Esophagus squamous epithelium (tissue), 5 donors: ENCODE measurements at regions not wholly inside any gene's neighbourhood (a gene's known extent, or its start where the extent isn't known, plus 50 kb on each side); places are given as distances from the start of the nearest gene placed in this dataset.

Experiments used
- DNase-seq: peaks from one replicate; lab custom pipeline; 2025; lab: John Stamatoyannopoulos, UW
- H3K27ac ChIP-seq, 4 donors: fragments of 200-600 bp; sonication (generic); one replicate each; pipeline ENCODE4 v1.5.1; 2016 to 2019; ENCODE audit warnings: mild to moderate bottlenecking in 1 of 4
- H3K27me3 ChIP-seq, 4 donors: fragments of 200-600 bp; sonication (generic); 1 replicate in 3 of 4; 2 replicates in 1 of 4; pipeline versions ENCODE4 v1.5.1 to v1.6.0; 2017 to 2021; ENCODE audit warnings: antibody characterized with exemption in 1 of 4
- H3K36me3 ChIP-seq, 3 donors: fragments of 200-600 bp; sonication (generic); one replicate each; pipeline ENCODE4 v1.5.1; 2016 to 2019
- H3K4me1 ChIP-seq, 3 donors: fragments of 200-600 bp; sonication (generic); one replicate each; pipeline ENCODE4 v1.5.1; 2017 to 2019
- H3K4me3 ChIP-seq, 4 donors: fragments of 200-600 bp; sonication (generic); 1 replicate in 3 of 4; 2 replicates in 1 of 4; pipeline ENCODE4 v1.5.1; 2016 to 2019; ENCODE audit warnings: mild to moderate bottlenecking in 2 of 4, moderate library complexity in 1 of 4
- H3K9me3 ChIP-seq, 3 donors: fragments of 200-600 bp; sonication (generic); one replicate each; pipeline ENCODE4 v1.5.1; 2016 to 2019
- CTCF ChIP-seq, 6 experiments: fragments of 450-650 bp in 4 of 6; fragments of 200-600 bp in 2 of 6; sonication (generic) in 2 of 6; IDR thresholded peaks; one replicate each; pipeline ENCODE4 v1.5.1; 2016 to 2019; ENCODE audit warnings: antibody characterized with exemption in 6 of 6, mild to moderate bottlenecking in 4 of 6, moderate library complexity in 4 of 6
- POLR2A ChIP-seq, 4 donors: fragments of 450-650 bp; IDR thresholded peaks; one replicate each; pipeline ENCODE4 v1.6.1; 2017; ENCODE audit warnings: antibody characterized with exemption in 4 of 4, mild to moderate bottlenecking in 4 of 4, moderate library complexity in 3 of 4
- WGBS, 2 donors: methylation state at CpG; one replicate each; pipeline ENCODE4 v1.1.5; 2018; 5-methylcytosine and 5-hydroxymethylcytosine counted together
- intact Hi-C: fragments of 100-400 bp; cut with DNase I; formaldehyde crosslinking; loops from one replicate; pipeline ENCODE4 v1.15.0; 2022
- donor health status: DM: yes; HTN: yes; CAD: no.

GRCh38 chrX:147626605-147627004 lies 285.1 kb upstream of the FMR1 start:
- Histone ChIP-seq H3K9me3 (no peaks in the 10 kb centered on the region), H3K4me3 (no peak overlapping the region), H3K36me3 (no peaks in the 10 kb centered on the region), H3K4me1 (no peaks in the 10 kb centered on the region), H3K27me3 (no peaks in the 10 kb centered on the region), H3K27ac (no peak overlapping the region)
- TF ChIP-seq CTCF (IDR thresholded peaks at IDR 0.05) (no peak), POLR2A (IDR thresholded peaks at IDR 0.05) (no peak)
- no peak for DNase-seq
- intact Hi-C loops, result no loop called here
- 66 to 68% methylated on average over 5 of the region's 5 CpGs for WGBS, 2 donors

- Histone ChIP-seq H3K36me3 (no peaks in the 10 kb centered on the region), H3K9me3 (no peaks in the 10 kb centered on the region), H3K4me1 (no peaks in the 10 kb centered on the region), H3K4me3 (no peak overlapping the region), H3K27me3 (no peaks in the 10 kb centered on the region), H3K27ac (no peak overlapping the region)
- intact Hi-C loops, result no loop called here
- no peak for DNase-seq
- 67 to 75% methylated on average over 1 of the region's 1 CpG for WGBS, 2 donors
- TF ChIP-seq CTCF (IDR thresholded peaks at IDR 0.05) (no peak), POLR2A (IDR thresholded peaks at IDR 0.05) (no peak)
Observed at GRCh38 chrX:147635186-147635585, 276.5 kb upstream of the FMR1 start.

GRCh38 chrX:147637190-147637589 lies 274.5 kb upstream of the FMR1 start:
- intact Hi-C loops, result no loop called here
- Histone ChIP-seq H3K27me3 (no peaks in the 10 kb centered on the region), H3K4me3 (no peak overlapping the region), H3K36me3 (no peaks in the 10 kb centered on the region), H3K4me1 (no peaks in the 10 kb centered on the region), H3K9me3 (no peaks in the 10 kb centered on the region), H3K27ac (no peak overlapping the region)
- WGBS, 2 donors, result 84% methylated on average over 4 of the region's 7 CpGs; no CpG with 5 or more reads in 1 of the 2 donors
- TF ChIP-seq POLR2A (IDR thresholded peaks at IDR 0.05) (no peak), CTCF (IDR thresholded peaks at IDR 0.05) (no peak)
- DNase-seq, result no peak

GRCh38 chrX:147646949-147647723 lies 264.6 kb upstream of the FMR1 start:
- 52 to 57% methylated on average over 4 of the region's 4 CpGs for WGBS, 2 donors
- no peak overlapping the region for H3K4me3 ChIP-seq
- TF ChIP-seq POLR2A (IDR thresholded peaks at IDR 0.05) (no peak), CTCF (IDR thresholded peaks at IDR 0.05) (no peak)
- no peaks in the 10 kb centered on the region for H3K9me3 ChIP-seq
- intact Hi-C loops, result no loop called here
- no peaks in the 10 kb centered on the region for H3K36me3 ChIP-seq
- H3K27me3 ChIP-seq, result no peaks in the 10 kb centered on the region
- H3K4me1 ChIP-seq, result no peaks in the 10 kb centered on the region
- no peak overlapping the region for H3K27ac ChIP-seq
- no peak for DNase-seq

GRCh38 chrX:147675819-147676218 lies 235.9 kb upstream of the FMR1 start:
- Histone ChIP-seq H3K9me3 (peaks cover 0 to 4% (median 0%) of the 10 kb centered on the region in 3 donors), H3K4me3 (no peak overlapping the region), H3K4me1 (no peaks in the 10 kb centered on the region), H3K27ac (no peak overlapping the region), H3K27me3 (no peaks in the 10 kb centered on the region), H3K36me3 (no peaks in the 10 kb centered on the region)
- DNase-seq, result no peak
- TF ChIP-seq CTCF (IDR thresholded peaks at IDR 0.05), result no peak
- no peak for TF ChIP-seq POLR2A (IDR thresholded peaks at IDR 0.05)
- intact Hi-C loops, result no loop called here
- WGBS, 2 donors, result 100% methylated on average over 1 of the region's 2 CpGs; no CpG with 5 or more reads in 1 of the 2 donors
